GM18519 (cell line): ENCODE measurements at regions not wholly inside any gene's neighbourhood (a gene's known extent, or its start where the extent isn't known, plus 50 kb on each side); places are given as distances from the start of the nearest gene placed in this dataset.

Source experiments
- ATAC-seq: cut with Tn5 transposase; IDR thresholded peaks from one replicate; pipeline ENCODE4 v1.9.1; 2021; ENCODE audit warnings: mild to moderate bottlenecking, moderate library complexity; ENCODE audit not compliant: unreplicated experiment, low FRiP score

GRCh38 chr12:132380641-132381040 lies 51.3 kb upstream of the GALNT9 start:
- no peak for ATAC-seq

GRCh38 chr12:132379996-132380395 lies 50.6 kb upstream of the GALNT9 start:
- ATAC-seq: no peak

GRCh38 chr12:132379576-132379975 lies 50.2 kb upstream of the GALNT9 start:
- ATAC-seq: no peak
